ENCODE measurements at regions not wholly inside any gene's neighbourhood (a gene's known extent, or its start where the extent isn't known, plus 50 kb on each side); places are given as distances from the start of the nearest gene placed in this dataset.
"Not testable (repeated sequence)": the region's sequence is repeated elsewhere in the genome, so short reads cannot be mapped to it uniquely, and the experiment has no call there.

GRCh38 chr12:131397493-131398181 lies 313.3 kb upstream of the SFSWAP start:
- ATAC-seq: no peak

- ATAC-seq: no peak
These were observed 311.9 kb upstream of the SFSWAP start for GRCh38 chr12:131399000-131399399.

- not testable (repeated sequence) for ATAC-seq
These were observed 310.1 kb upstream of the SFSWAP start for GRCh38 chr12:131400668-131401294.

- ATAC-seq: not testable (repeated sequence)
These were observed 308.8 kb upstream of the SFSWAP start for GRCh38 chr12:131401907-131402633.

GRCh38 chr12:131402781-131403396 lies 308.0 kb upstream of the SFSWAP start:
- no peak for ATAC-seq

GRCh38 chr12:131403676-131404075 lies 307.2 kb upstream of the SFSWAP start:
- no peak for ATAC-seq

- no peak for ATAC-seq
These were observed 306.2 kb upstream of the SFSWAP start for GRCh38 chr12:131404705-131405104.

- no peak for ATAC-seq
These were observed 303.5 kb upstream of the SFSWAP start for GRCh38 chr12:131407221-131408035.

GRCh38 chr12:131408036-131408365 lies 302.9 kb upstream of the SFSWAP start:
- ATAC-seq: no peak

GRCh38 chr12:131408484-131408883 lies 302.4 kb upstream of the SFSWAP start:
- ATAC-seq: no peak

- ATAC-seq: no peak
These were observed 301.7 kb upstream of the SFSWAP start for GRCh38 chr12:131409211-131409610.

GRCh38 chr12:131411827-131412226 lies 299.1 kb upstream of the SFSWAP start:
- ATAC-seq: not testable (repeated sequence)

- ATAC-seq: no peak
These were observed 297.9 kb upstream of the SFSWAP start for GRCh38 chr12:131413006-131413405.

GRCh38 chr12:131413471-131413870 lies 297.4 kb upstream of the SFSWAP start:
- no peak for ATAC-seq

GRCh38 chr12:131414155-131414922 lies 296.6 kb upstream of the SFSWAP start:
- not testable (repeated sequence) for ATAC-seq

GRCh38 chr12:131415781-131416180 lies 295.1 kb upstream of the SFSWAP start:
- ATAC-seq: no peak

- ATAC-seq: no peak
These were observed 292.8 kb upstream of the SFSWAP start for GRCh38 chr12:131418121-131418520.

GRCh38 chr12:131418884-131419283 lies 292.0 kb upstream of the SFSWAP start:
- ATAC-seq: no peak

- no peak for ATAC-seq
These were observed 289.9 kb upstream of the SFSWAP start for GRCh38 chr12:131420867-131421447.

GRCh38 chr12:131421509-131422186 lies 289.2 kb upstream of the SFSWAP start:
- no peak for ATAC-seq

GRCh38 chr12:131422187-131422520 lies 288.7 kb upstream of the SFSWAP start:
- no peak for ATAC-seq
